Transverse colon (tissue), 3 donors: ENCODE measurements at regions not wholly inside any gene's neighbourhood (a gene's known extent, or its start where the extent isn't known, plus 50 kb on each side); places are given as distances from the start of the nearest gene placed in this dataset.

Source experiments
- CTCF ChIP-seq, 5 experiments: fragments of 200-600 bp in 3 of 5; fragments of 450-650 bp in 2 of 5; sonication (generic) in 3 of 5; IDR thresholded peaks; 1 replicate in 2 of 5; 2 replicates in 3 of 5; pipeline ENCODE4 v1.5.1; 2016 to 2017; ENCODE audit warnings: antibody characterized with exemption in 5 of 5, inconsistent platforms in 3 of 5, mild to moderate bottlenecking in 2 of 5, moderate library complexity in 1 of 5
- POLR2A ChIP-seq: fragments of 450-650 bp; IDR thresholded peaks from one replicate; pipeline ENCODE4 v1.6.1; 2016; ENCODE audit warnings: antibody characterized with exemption, mild to moderate bottlenecking, moderate library complexity

GRCh38 chr5:136703706-136704105 lies 338.4 kb upstream of the TRPC7 start:
- TF ChIP-seq CTCF (IDR thresholded peaks at IDR 0.05) (no peak), POLR2A (no peak)
